ENCODE measurements at regions not wholly inside any gene's neighbourhood (a gene's known extent, or its start where the extent isn't known, plus 50 kb on each side); places are given as distances from the start of the nearest gene placed in this dataset.

- H3K79me2 ChIP-seq (ENCODE audit: insufficient read depth, low read length): no peaks in the 10 kb centered on the region
- no peak overlapping the region for H2AFZ ChIP-seq (ENCODE audit: low read length)
- no peaks in the 10 kb centered on the region for H3K27me3 ChIP-seq (ENCODE audit: insufficient read depth, low read length)
- no peaks in the 10 kb centered on the region; the same call in 1 of the 2 replicates for H3K36me3 ChIP-seq (ENCODE audit: insufficient read depth, low read length)
- peak overlapping the region; percentile 2; the same call in 1 of the 2 replicates for H3K9ac ChIP-seq (ENCODE audit: low read length)
- peaks cover 4% of the 10 kb centered on the region for H3K9me3 ChIP-seq (ENCODE audit: low read length)
- H3K4me1 ChIP-seq (ENCODE audit: insufficient read depth, low read length, severe bottlenecking): peaks cover 60% of the 10 kb centered on the region
- H3K4me2 ChIP-seq (ENCODE audit: low read length): peak overlapping the region; percentile 3; the same call in 1 of the 2 replicates
- TF ChIP-seq EZH2 (IDR thresholded peaks at IDR 0.05; ENCODE audit: borderline replicate concordance, low read length) (no peak), CTCF (IDR thresholded peaks at IDR 0.05; ENCODE audit: low read length) (no peak)
- H3K4me3 ChIP-seq (ENCODE audit: low read depth, low read length, poor library complexity, severe bottlenecking): no peak overlapping the region
- no peaks in the 10 kb centered on the region for H4K20me1 ChIP-seq (ENCODE audit: insufficient read depth, low read length)
- H3F3A ChIP-seq (ENCODE audit: insufficient read depth, low read length): no peaks in the 10 kb centered on the region
- H3K9me2 ChIP-seq (ENCODE audit: low read depth, low read length): no peaks in the 10 kb centered on the region
- H3K27ac ChIP-seq (ENCODE audit: low read depth, low read length, poor library complexity, severe bottlenecking): peak overlapping the region; percentile 75
These were observed 58.4 kb upstream of the TNS3 start for GRCh38 chr7:47640265-47640664.

GRCh38 chr7:47639495-47640110, 57.7 kb upstream of the TNS3 start:
- Histone ChIP-seq H3F3A (ENCODE audit: insufficient read depth, low read length) (no peaks in the 10 kb centered on the region), H3K9me3 (ENCODE audit: low read length) (peaks cover 4% of the 10 kb centered on the region), H3K79me2 (ENCODE audit: insufficient read depth, low read length) (no peaks in the 10 kb centered on the region), H3K9ac (ENCODE audit: low read length) (no peak overlapping the region), H3K9me2 (ENCODE audit: low read depth, low read length) (no peaks in the 10 kb centered on the region), H3K4me2 (ENCODE audit: low read length) (no peak overlapping the region), H3K27me3 (ENCODE audit: insufficient read depth, low read length) (no peaks in the 10 kb centered on the region), H4K20me1 (ENCODE audit: insufficient read depth, low read length) (no peaks in the 10 kb centered on the region), H3K4me3 (ENCODE audit: low read depth, low read length, poor library complexity, severe bottlenecking) (no peak overlapping the region), H3K27ac (ENCODE audit: low read depth, low read length, poor library complexity, severe bottlenecking) (peak overlapping the region; percentile 75), H2AFZ (ENCODE audit: low read length) (no peak overlapping the region), H3K4me1 (ENCODE audit: insufficient read depth, low read length, severe bottlenecking) (peaks cover 66% of the 10 kb centered on the region), H3K36me3 (ENCODE audit: insufficient read depth, low read length) (no peaks in the 10 kb centered on the region; the same call in 1 of the 2 replicates)
- TF ChIP-seq EZH2 (IDR thresholded peaks at IDR 0.05; ENCODE audit: borderline replicate concordance, low read length) (no peak), CTCF (IDR thresholded peaks at IDR 0.05; ENCODE audit: low read length) (no peak)

- TF ChIP-seq CTCF (IDR thresholded peaks at IDR 0.05; ENCODE audit: low read length) (no peak), EZH2 (IDR thresholded peaks at IDR 0.05; ENCODE audit: borderline replicate concordance, low read length) (no peak)
- peak overlapping the region; percentile 65 for H3K27ac ChIP-seq (ENCODE audit: low read depth, low read length, poor library complexity, severe bottlenecking)
- H2AFZ ChIP-seq (ENCODE audit: low read length): no peak overlapping the region
- H3K27me3 ChIP-seq (ENCODE audit: insufficient read depth, low read length): no peaks in the 10 kb centered on the region
- H3F3A ChIP-seq (ENCODE audit: insufficient read depth, low read length): no peaks in the 10 kb centered on the region
- H3K4me1 ChIP-seq (ENCODE audit: insufficient read depth, low read length, severe bottlenecking): peaks cover 74% of the 10 kb centered on the region
- no peaks in the 10 kb centered on the region; the same call in 1 of the 2 replicates for H3K36me3 ChIP-seq (ENCODE audit: insufficient read depth, low read length)
- no peak overlapping the region for H3K4me3 ChIP-seq (ENCODE audit: low read depth, low read length, poor library complexity, severe bottlenecking)
- H3K9ac ChIP-seq (ENCODE audit: low read length): no peak overlapping the region; the same call in 1 of the 2 replicates
- H4K20me1 ChIP-seq (ENCODE audit: insufficient read depth, low read length): no peaks in the 10 kb centered on the region
- peaks cover 4% of the 10 kb centered on the region for H3K9me3 ChIP-seq (ENCODE audit: low read length)
- no peak overlapping the region; the same call in 1 of the 2 replicates for H3K4me2 ChIP-seq (ENCODE audit: low read length)
- no peaks in the 10 kb centered on the region for H3K79me2 ChIP-seq (ENCODE audit: insufficient read depth, low read length)
- no peaks in the 10 kb centered on the region for H3K9me2 ChIP-seq (ENCODE audit: low read depth, low read length)
These were observed 56.9 kb upstream of the TNS3 start for GRCh38 chr7:47638679-47639315.

All from OCI-LY1 (cell line).